ENCODE measurements at regions not wholly inside any gene's neighbourhood (a gene's known extent, or its start where the extent isn't known, plus 50 kb on each side); places are given as distances from the start of the nearest gene placed in this dataset.

DNA sequence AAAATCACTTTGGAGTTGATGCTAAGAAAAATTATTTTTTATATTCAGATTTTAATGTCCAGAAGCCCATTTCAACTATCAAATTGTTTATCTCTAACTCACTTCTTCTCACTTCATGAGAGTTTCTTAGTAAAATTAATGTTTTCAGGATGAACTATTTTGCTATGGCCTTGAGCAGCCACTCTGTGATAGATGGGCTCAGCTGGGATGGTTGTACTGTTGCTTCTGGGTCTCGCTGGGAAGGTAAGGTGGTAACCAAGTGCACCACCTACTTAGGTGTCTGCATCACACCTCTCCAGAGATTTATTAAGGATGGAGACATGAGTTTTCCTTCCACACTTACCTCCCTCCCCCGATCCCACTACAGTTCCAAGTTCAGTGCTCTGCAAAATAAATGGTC is 110.3 kb upstream of the ATP2B2 start:
- TF ChIP-seq CTCF (IDR thresholded peaks at IDR 0.05) (no peak), PBX3 (IDR thresholded peaks at IDR 0.05) (no peak), EP300 (IDR thresholded peaks at IDR 0.05; ENCODE audit: borderline replicate concordance in 1 of 2, low read depth in 1 of 2, low read length in 1 of 2) (no peak), NFIC (IDR thresholded peaks at IDR 0.05; ENCODE audit: borderline replicate concordance) (no peak), FOSL2 (IDR thresholded peaks at IDR 0.05; ENCODE audit: borderline replicate concordance, low read depth) (no peak), GABPA (IDR thresholded peaks at IDR 0.05; ENCODE audit: low read depth) (no peak), POLR2AphosphoS5 (IDR thresholded peaks at IDR 0.05; ENCODE audit: low read depth, low read length) (no peak), CHD2 (IDR thresholded peaks at IDR 0.05; ENCODE audit: low read length, partially characterized antibody) (no peak), RFX5 (IDR thresholded peaks at IDR 0.05; ENCODE audit: low read length) (no peak), TCF12 (IDR thresholded peaks at IDR 0.05) (no peak)
